GM10266 (cell line): ENCODE measurements at regions not wholly inside any gene's neighbourhood (a gene's known extent, or its start where the extent isn't known, plus 50 kb on each side); places are given as distances from the start of the nearest gene placed in this dataset.
A peak's percentile ranks its signal among the peaks of the same experiment; 100 is the strongest.

Experiments
- DNase-seq: peaks from one replicate; pipeline ENCODE4 v3.0.0; 2012; ENCODE audit errors: extremely low spot score
- TF ChIP-seq, protein P1 (sequence below): IDR thresholded peaks from 2 replicates; pipeline ENCODE4 v1.5.1; 2012; ENCODE audit warnings: mild to moderate bottlenecking, low read depth; ENCODE audit not compliant: control insufficient read depth, insufficient read depth; ENCODE audit errors: missing control alignments

DNA sequence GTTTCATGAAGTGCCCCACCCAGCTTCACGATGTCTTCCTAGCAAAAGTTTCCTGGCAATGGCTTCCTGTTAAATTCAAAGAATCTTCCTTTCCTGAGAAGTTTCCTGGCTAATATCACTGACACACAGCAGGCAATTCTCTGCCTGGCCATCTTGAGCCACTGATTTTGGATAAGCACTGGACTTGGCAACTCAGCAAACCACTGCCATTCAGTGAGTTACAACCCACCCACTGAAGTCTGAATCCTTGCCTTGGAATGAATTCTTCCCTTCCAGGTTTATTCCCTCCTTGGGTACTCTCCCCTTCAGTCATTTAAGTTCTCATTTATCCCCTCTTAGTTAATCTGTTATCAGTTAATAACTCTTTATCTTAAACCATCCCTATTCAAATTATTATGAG is 426.0 kb downstream of the MBD2 start:
- no peak for DNase-seq
- TF ChIP-seq, protein P1, sequence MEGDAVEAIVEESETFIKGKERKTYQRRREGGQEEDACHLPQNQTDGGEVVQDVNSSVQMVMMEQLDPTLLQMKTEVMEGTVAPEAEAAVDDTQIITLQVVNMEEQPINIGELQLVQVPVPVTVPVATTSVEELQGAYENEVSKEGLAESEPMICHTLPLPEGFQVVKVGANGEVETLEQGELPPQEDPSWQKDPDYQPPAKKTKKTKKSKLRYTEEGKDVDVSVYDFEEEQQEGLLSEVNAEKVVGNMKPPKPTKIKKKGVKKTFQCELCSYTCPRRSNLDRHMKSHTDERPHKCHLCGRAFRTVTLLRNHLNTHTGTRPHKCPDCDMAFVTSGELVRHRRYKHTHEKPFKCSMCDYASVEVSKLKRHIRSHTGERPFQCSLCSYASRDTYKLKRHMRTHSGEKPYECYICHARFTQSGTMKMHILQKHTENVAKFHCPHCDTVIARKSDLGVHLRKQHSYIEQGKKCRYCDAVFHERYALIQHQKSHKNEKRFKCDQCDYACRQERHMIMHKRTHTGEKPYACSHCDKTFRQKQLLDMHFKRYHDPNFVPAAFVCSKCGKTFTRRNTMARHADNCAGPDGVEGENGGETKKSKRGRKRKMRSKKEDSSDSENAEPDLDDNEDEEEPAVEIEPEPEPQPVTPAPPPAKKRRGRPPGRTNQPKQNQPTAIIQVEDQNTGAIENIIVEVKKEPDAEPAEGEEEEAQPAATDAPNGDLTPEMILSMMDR, result no peak

DNA sequence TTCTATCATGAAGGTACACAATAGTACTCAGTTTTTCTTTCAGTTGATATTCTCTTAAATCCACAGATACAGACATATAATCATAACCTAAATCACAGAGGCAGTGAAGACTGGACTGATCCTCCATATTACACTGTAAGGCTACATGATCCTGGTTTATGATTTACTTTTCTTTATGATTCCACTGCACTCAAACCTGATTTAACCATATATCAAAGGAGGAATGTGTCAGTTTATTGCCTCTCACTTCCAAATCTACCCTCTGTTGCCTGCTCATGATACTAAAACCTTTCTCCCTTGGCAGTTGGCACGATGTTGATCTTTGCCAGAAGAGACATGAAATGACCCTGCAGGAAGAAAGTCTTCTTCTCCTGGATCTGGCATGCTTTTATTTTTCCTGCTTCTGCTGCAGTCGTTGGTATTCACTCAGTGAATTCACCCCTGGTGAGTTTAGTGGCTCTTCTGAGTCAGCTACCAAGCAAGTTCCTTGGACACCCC is 426.4 kb downstream of the MBD2 start:
- TF ChIP-seq, protein P1, result no peak
- no peak for DNase-seq

DNA sequence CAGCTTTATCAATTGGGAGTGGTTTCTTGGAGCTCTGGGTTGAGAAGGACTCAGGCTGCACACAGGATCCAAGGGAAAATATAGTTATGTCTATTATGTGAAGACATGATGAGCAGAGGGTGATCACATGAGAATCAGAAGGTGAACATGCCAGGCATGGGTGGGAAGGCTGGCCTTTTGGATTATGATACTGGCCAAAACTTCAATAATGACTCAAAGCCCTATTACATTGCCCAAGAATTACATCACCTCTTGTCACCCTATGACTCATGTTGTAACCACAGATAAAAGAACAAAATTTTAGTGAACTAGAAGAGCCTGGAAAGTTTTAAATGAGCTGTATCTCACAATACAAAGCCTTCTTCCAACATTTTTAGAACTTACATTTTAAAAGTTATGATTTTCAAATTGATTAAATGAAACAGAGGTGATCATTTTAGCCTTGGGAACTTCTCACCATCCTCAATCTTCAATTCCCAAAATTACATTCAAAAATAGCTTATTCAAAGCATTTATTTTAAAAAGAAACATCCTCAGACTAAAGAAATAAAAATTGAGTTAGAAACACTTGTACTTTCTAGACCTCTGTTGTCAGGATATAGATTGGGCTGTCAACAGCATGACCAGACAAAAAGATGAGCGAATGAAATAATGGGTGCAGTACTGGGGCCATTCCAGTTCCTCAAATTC is 428.3 kb downstream of the MBD2 start:
- peak; percentile 9 for DNase-seq
- TF ChIP-seq, protein P1, result no peak

DNA sequence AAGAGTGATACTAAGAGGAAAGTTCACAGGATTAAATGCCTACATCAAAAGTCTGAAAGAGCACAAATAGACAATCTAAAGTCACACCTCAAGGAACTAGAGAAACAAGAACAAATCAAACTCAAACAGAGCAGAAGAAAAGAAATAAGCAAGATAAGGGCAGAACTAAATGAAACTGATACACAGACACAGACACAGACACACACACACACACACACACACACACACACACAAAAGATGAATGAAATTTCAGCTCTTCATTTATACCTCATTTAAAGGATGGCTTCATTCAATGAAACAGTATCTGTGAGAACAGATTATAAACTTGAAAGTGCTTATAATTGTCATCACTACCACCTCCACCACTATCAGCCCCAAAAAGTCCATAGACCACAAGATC is 428.9 kb downstream of the MBD2 start:
- TF ChIP-seq, protein P1, result no peak
- no peak for DNase-seq

DNA sequence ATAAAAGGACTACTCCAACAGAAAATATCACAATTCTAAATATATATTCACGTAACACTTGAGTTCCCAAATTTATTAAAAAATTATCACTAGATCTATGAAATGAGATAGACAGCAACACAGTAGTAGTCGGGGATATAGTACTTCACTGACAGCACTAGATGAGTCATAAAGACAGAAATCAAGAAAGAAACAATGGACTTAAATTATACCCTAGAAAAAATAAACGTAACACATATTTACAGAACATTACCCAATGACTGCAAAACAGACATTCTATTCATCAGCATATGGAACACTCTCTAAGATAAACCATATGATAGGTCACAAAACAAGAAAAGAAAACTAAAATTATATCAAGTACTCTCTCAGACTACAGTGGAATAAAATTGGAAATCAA is 429.4 kb downstream of the MBD2 start:
- no peak for DNase-seq
- TF ChIP-seq, protein P1, result no peak

DNA sequence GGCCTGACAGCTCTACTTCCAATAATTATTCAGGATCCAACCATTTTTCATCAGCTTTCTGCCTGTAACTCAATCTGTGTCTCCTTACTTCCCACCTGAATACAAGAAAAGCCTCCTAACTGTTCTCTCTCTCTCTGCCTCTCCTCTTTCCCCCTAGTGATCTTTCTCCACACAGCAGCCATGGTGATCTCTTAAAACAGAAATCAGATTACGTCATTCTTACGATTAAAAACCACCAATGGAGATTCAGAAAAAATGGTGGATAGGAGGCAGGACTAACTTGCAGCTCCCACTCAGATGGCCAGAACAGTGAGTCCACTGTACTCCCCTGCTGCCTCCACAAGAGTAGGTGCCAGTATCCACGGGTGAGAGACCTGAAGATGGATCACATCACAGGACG is 431.7 kb downstream of the MBD2 start:
- TF ChIP-seq, protein P1, result no peak
- DNase-seq, result no peak

DNA sequence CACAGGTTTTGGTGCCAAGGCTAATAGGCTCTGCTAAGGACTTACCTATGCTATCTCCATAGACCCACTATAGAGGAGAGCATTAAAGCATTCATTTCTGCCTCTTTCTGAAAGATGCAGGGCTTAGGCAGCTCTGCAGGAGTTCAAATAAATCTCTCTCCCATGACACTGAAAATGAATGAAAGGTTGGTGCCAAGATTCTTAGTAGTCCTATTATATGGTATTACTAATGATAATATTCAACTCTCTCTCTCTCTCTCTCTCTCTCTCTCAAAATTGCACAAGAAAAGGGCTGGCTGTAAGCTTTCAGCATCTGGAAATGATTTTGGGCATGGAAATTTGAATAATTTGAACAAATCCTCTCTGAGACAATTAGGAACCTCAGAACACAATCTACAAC is 433.7 kb downstream of the MBD2 start:
- no peak for DNase-seq
- TF ChIP-seq, protein P1, result no peak
